Adrenal gland (tissue), 9 donors: ENCODE measurements at regions not wholly inside any gene's neighbourhood (a gene's known extent, or its start where the extent isn't known, plus 50 kb on each side); places are given as distances from the start of the nearest gene placed in this dataset.

Experiments used
- DNase-seq, 7 donors: peaks; one replicate each; pipeline ENCODE4 v3.0.0-alpha.2; 2019 to 2020
- H3K27ac ChIP-seq, 5 donors: fragments of 200-600 bp; sonication (generic) in 4 of 5; 1 replicate in 3 of 5; 2 replicates in 2 of 5; pipeline versions ENCODE4 v1.5.1 to v1.8.0; 2016 to 2020; ENCODE audit warnings: mild to moderate bottlenecking in 1 of 5
- H3K27me3 ChIP-seq: fragments of 200-600 bp; 2 replicates; pipeline ENCODE4 v1.8.0; 2021
- H3K36me3 ChIP-seq, 2 donors: fragments of 200-600 bp; replicated peaks in 1 of 2; 1 replicate in 1 of 2; 2 replicates in 1 of 2; pipeline versions ENCODE4 v1.5.1 to v1.8.0; 2018 to 2022
- H3K4me1 ChIP-seq, 2 donors: fragments of 200-600 bp; replicated peaks in 1 of 2; 1 replicate in 1 of 2; 2 replicates in 1 of 2; pipeline versions ENCODE4 v1.5.1 to v1.8.0; 2018 to 2021
- H3K4me3 ChIP-seq, 4 donors: fragments of 200-600 bp; sonication (generic) in 3 of 4; one replicate each; pipeline ENCODE4 v1.5.1; 2016 to 2018
- H3K9me3 ChIP-seq, 3 donors: fragments of 200-600 bp; sonication (generic) in 1 of 3; replicated peaks in 1 of 3; 1 replicate in 2 of 3; 2 replicates in 1 of 3; pipeline versions ENCODE4 v1.5.1 to v1.8.0; 2016 to 2021
- CTCF ChIP-seq, 6 experiments: fragments of 450-650 bp in 4 of 6; fragments of 200-600 bp in 2 of 6; sonication (generic) in 1 of 6; IDR thresholded peaks; 1 replicate in 5 of 6; 2 replicates in 1 of 6; pipeline versions ENCODE4 v1.5.1 to v1.8.0; 2016 to 2021; ENCODE audit warnings: antibody characterized with exemption in 6 of 6, mild to moderate bottlenecking in 2 of 6, moderate library complexity in 1 of 6
- POLR2A ChIP-seq, 2 donors: fragments of 450-650 bp; IDR thresholded peaks; one replicate each; pipeline ENCODE4 v1.6.1; 2017; ENCODE audit warnings: antibody characterized with exemption in 2 of 2, mild to moderate bottlenecking in 2 of 2, moderate library complexity in 1 of 2
- WGBS, 4 donors: extraction: QIAGEN DNeasy Blood & Tissue Kit in 2 of 4; methylation state at CpG; one replicate each; pipeline versions ENCODE4 v1.1.5 to v1.1.7; 2013 to 2017; 5-methylcytosine and 5-hydroxymethylcytosine counted together
- intact Hi-C, 2 donors: fragments of 100-400 bp; cut with DNase I; formaldehyde crosslinking; loops; one replicate each; pipeline versions ENCODE4 v1.14.1 to v1.15.0; 2022 to 2023
- donor health status: healthy with polysubstance abuse.
- donor health status: Bipolar disorder and iron deficiency.
- donor health status: DM: yes; HTN: yes; CAD: no.
- donor health status: DM: no; HTN: no; CAD: no.
- donor health status: DM: no; HTN: no; CAD: no.

GRCh38 chr11:120028897-120029258 is 109.0 kb downstream of the TRIM29 start:
- H3K27ac ChIP-seq = no peak overlapping the region
- H3K27me3 ChIP-seq = no peaks in the 10 kb centered on the region
- intact Hi-C loops = no loop called here
- WGBS, 4 donors = 79 to 89% (median 84%) methylated on average over 8 of the region's 8 CpGs
- no peak for TF ChIP-seq CTCF (IDR thresholded peaks at IDR 0.05)
- TF ChIP-seq POLR2A (IDR thresholded peaks at IDR 0.05) = no peak
- H3K9me3 ChIP-seq = no peaks in the 10 kb centered on the region
- no peak for DNase-seq
- H3K4me3 ChIP-seq = no peak overlapping the region
- H3K36me3 ChIP-seq = no peaks in the 10 kb centered on the region
- no peaks in the 10 kb centered on the region for H3K4me1 ChIP-seq

GRCh38 chr11:120028181-120028896 is 109.6 kb downstream of the TRIM29 start:
- no peaks in the 10 kb centered on the region for H3K27me3 ChIP-seq
- H3K27ac ChIP-seq = no peak overlapping the region
- no peak overlapping the region for H3K4me3 ChIP-seq
- WGBS, 4 donors = 76 to 80% (median 78%) methylated on average over 10 of the region's 10 CpGs
- intact Hi-C loops = no loop called here
- no peaks in the 10 kb centered on the region for H3K36me3 ChIP-seq
- TF ChIP-seq CTCF (IDR thresholded peaks at IDR 0.05) = no peak
- no peak for TF ChIP-seq POLR2A (IDR thresholded peaks at IDR 0.05)
- H3K9me3 ChIP-seq = no peaks in the 10 kb centered on the region
- no peak for DNase-seq
- no peaks in the 10 kb centered on the region for H3K4me1 ChIP-seq

DNA sequence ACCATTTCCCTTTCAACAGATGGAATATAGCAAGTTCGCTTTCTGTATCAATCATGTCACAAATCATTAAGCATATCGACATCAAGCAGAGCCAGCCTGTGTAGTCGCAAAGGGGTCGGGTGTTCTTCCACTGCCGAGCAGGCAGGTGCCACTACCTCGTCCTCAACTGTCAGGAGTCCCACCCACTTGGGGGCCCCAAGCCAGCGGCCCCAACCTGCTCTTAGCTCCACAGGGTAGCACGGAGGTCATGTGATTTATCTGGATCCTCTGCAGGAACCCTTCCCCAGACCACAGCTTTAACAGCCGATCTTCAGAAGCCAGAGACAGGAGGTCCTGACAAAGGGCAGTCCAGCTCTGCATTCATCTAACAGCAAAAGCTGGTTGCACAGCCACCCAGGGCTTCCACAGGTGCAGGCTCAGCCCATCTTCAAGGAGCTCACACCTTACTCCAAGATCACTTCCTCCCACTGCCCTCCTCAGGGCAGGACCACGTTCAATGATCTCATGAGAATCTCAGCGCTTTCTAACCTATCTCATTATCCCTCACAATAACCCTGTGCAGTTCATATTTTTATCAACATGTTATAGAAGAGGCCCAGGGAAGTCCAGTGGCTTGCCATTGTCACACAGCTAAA is 110.2 kb downstream of the TRIM29 start:
- H3K27me3 ChIP-seq = no peaks in the 10 kb centered on the region
- DNase-seq = no peak
- 51 to 72% (median 59%) methylated on average over 10 to 11 of the region's 11 CpGs for WGBS, 4 donors

More for the DNA sequence above, 110.2 kb downstream of the TRIM29 start:
- no peaks in the 10 kb centered on the region for H3K4me1 ChIP-seq
- intact Hi-C loops = no loop called here
- H3K4me3 ChIP-seq = no peak overlapping the region
- no peak overlapping the region for H3K27ac ChIP-seq
- TF ChIP-seq CTCF (IDR thresholded peaks at IDR 0.05) (no peak), POLR2A (IDR thresholded peaks at IDR 0.05) (no peak)
- H3K9me3 ChIP-seq = no peaks in the 10 kb centered on the region
- no peaks in the 10 kb centered on the region for H3K36me3 ChIP-seq
